Cardiac septum (tissue), 1 donor: ENCODE measurements at regions not wholly inside any gene's neighbourhood (a gene's known extent, or its start where the extent isn't known, plus 50 kb on each side); places are given as distances from the start of the nearest gene placed in this dataset.
"Not testable (repeated sequence)": the region's sequence is repeated elsewhere in the genome, so short reads cannot be mapped to it uniquely, and the experiment has no call there.

Experiments
- DNase-seq: peaks from one replicate; pipeline ENCODE4 v3.0.0-alpha.2; 2020; ENCODE audit warnings: low spot score
- intact Hi-C: fragments of 100-400 bp; cut with DNase I; formaldehyde crosslinking; loops from one replicate; pipeline ENCODE4 v1.14.0; 2022
- donor health status: DM: no; HTN: no; CAD: no.

- intact Hi-C loops = no loop called here
- DNase-seq = no peak
Observed at GRCh38 chr2:83191316-83191715, 1267.8 kb downstream of the SUCLG1 start.

- intact Hi-C loops = no loop called here
- no peak for DNase-seq
Observed at GRCh38 chr2:83186105-83186760, 1272.8 kb downstream of the SUCLG1 start.

GRCh38 chr2:83180862-83181530 is 1278.1 kb downstream of the SUCLG1 start:
- intact Hi-C loops, DNase-seq: not testable (repeated sequence)

- DNase-seq = no peak
- intact Hi-C loops = no loop called here
Observed at GRCh38 chr2:83176539-83176938, 1282.5 kb downstream of the SUCLG1 start.

GRCh38 chr2:83172841-83173240 is 1286.2 kb downstream of the SUCLG1 start:
- intact Hi-C loops = no loop called here
- no peak for DNase-seq

GRCh38 chr2:83168377-83168776 is 1290.7 kb downstream of the SUCLG1 start:
- DNase-seq = no peak
- intact Hi-C loops = no loop called here

- intact Hi-C loops = no loop called here
- DNase-seq = no peak
Observed at GRCh38 chr2:83162421-83162820, 1296.7 kb downstream of the SUCLG1 start.

- DNase-seq = no peak
- intact Hi-C loops = no loop called here
Observed at GRCh38 chr2:83160571-83160970, 1298.5 kb downstream of the SUCLG1 start.

GRCh38 chr2:83155826-83156225 is 1303.3 kb downstream of the SUCLG1 start:
- intact Hi-C loops = no loop called here
- no peak for DNase-seq

GRCh38 chr2:83143946-83144345 is 1315.1 kb downstream of the SUCLG1 start:
- intact Hi-C loops = no loop called here
- no peak for DNase-seq

GRCh38 chr2:83142934-83143333 is 1316.1 kb downstream of the SUCLG1 start:
- intact Hi-C loops = no loop called here
- DNase-seq = no peak

GRCh38 chr2:83115606-83116005 is 1343.5 kb downstream of the SUCLG1 start:
- intact Hi-C loops = no loop called here
- DNase-seq = no peak

- intact Hi-C loops = no loop called here
Observed at GRCh38 chr2:83115155-83115554, 1343.9 kb downstream of the SUCLG1 start.

GRCh38 chr2:83113953-83114352 is 1345.1 kb downstream of the SUCLG1 start:
- intact Hi-C loops = no loop called here
- no peak for DNase-seq

More at GRCh38 chr2:83115155-83115554, 1343.9 kb downstream of the SUCLG1 start:
- DNase-seq = no peak

- intact Hi-C loops = no loop called here
- no peak for DNase-seq
Observed at GRCh38 chr2:83112858-83113257, 1346.2 kb downstream of the SUCLG1 start.

- intact Hi-C loops = no loop called here
- no peak for DNase-seq
Observed at GRCh38 chr2:83109284-83109683, 1349.8 kb downstream of the SUCLG1 start.

GRCh38 chr2:83106853-83107252 is 1352.2 kb downstream of the SUCLG1 start:
- intact Hi-C loops = no loop called here

GRCh38 chr2:83104202-83104601 is 1354.9 kb downstream of the SUCLG1 start:
- DNase-seq = no peak

More at GRCh38 chr2:83106853-83107252, 1352.2 kb downstream of the SUCLG1 start:
- DNase-seq = no peak

GRCh38 chr2:83103613-83104012 is 1355.5 kb downstream of the SUCLG1 start:
- DNase-seq = no peak
- intact Hi-C loops = no loop called here

More at GRCh38 chr2:83104202-83104601, 1354.9 kb downstream of the SUCLG1 start:
- intact Hi-C loops = no loop called here

GRCh38 chr2:83089051-83089450 is 1370.0 kb downstream of the SUCLG1 start:
- intact Hi-C loops, DNase-seq: not testable (repeated sequence)

- intact Hi-C loops = no loop called here
- no peak for DNase-seq
Observed at GRCh38 chr2:83085869-83086268, 1373.2 kb downstream of the SUCLG1 start.
